ENCODE measurements at regions not wholly inside any gene's neighbourhood (a gene's known extent, or its start where the extent isn't known, plus 50 kb on each side); places are given as distances from the start of the nearest gene placed in this dataset.

GRCh38 chr3:157810924-157811718 is 295.1 kb downstream of the SHOX2 start:
- TF ChIP-seq EP300 (IDR thresholded peaks at IDR 0.05), result no peak
- no peak for TF ChIP-seq POLR2A (IDR thresholded peaks at IDR 0.05)

Data from sigmoid colon (tissue), 4 donors.